Ovary (tissue), 7 donors: ENCODE measurements at regions not wholly inside any gene's neighbourhood (a gene's known extent, or its start where the extent isn't known, plus 50 kb on each side); places are given as distances from the start of the nearest gene placed in this dataset.

ENCODE experiments used
- DNase-seq, 5 donors: peaks; one replicate each; pipeline ENCODE4 v3.0.0-alpha.2; 2019 to 2020
- H3K27ac ChIP-seq, 2 donors: fragments of 200-600 bp; one replicate each; pipeline versions ENCODE4 v1.5.1 to v1.8.0; 2019 to 2022
- H3K27me3 ChIP-seq: fragments of 200-600 bp; one replicate; pipeline ENCODE4 v1.8.0; 2022
- H3K36me3 ChIP-seq: fragments of 200-600 bp; sonication (generic); one replicate; pipeline ENCODE4 v1.5.1; 2019
- H3K4me1 ChIP-seq: one replicate; pipeline ENCODE4 v1.8.1; 2013; ENCODE audit warnings: mild to moderate bottlenecking, moderate library complexity; ENCODE audit not compliant: insufficient read depth
- H3K4me3 ChIP-seq: fragments of 200-600 bp; sonication (generic); one replicate; pipeline ENCODE4 v1.5.1; 2017
- H3K9me3 ChIP-seq, 2 donors: fragments of 200-600 bp in 1 of 2; sonication (generic) in 1 of 2; one replicate each; pipeline versions ENCODE4 v1.5.1 to v1.8.1; 2013 to 2019; ENCODE audit warnings: mild to moderate bottlenecking in 1 of 2, moderate library complexity in 1 of 2
- CTCF ChIP-seq, 3 donors: fragments of 450-650 bp in 2 of 3; fragments of 200-600 bp in 1 of 3; IDR thresholded peaks; one replicate each; pipeline versions ENCODE4 v1.5.1 to v1.8.0; 2016 to 2022; ENCODE audit warnings: antibody characterized with exemption in 3 of 3, mild to moderate bottlenecking in 1 of 3
- EP300 ChIP-seq: sonication (generic); formaldehyde crosslinking; IDR thresholded peaks from one replicate; pipeline ENCODE4 v1.6.1; 2017; ENCODE audit warnings: antibody characterized with exemption
- POLR2A ChIP-seq: fragments of 450-650 bp; IDR thresholded peaks from one replicate; pipeline ENCODE4 v1.6.1; 2017; ENCODE audit warnings: antibody characterized with exemption, mild to moderate bottlenecking, moderate library complexity
- WGBS, 3 donors: extraction: QIAGEN DNeasy Blood & Tissue Kit in 1 of 3; methylation state at CpG; one replicate each; pipeline versions ENCODE4 v1.1.5 to v1.1.7; 2013 to 2017; 5-methylcytosine and 5-hydroxymethylcytosine counted together
- intact Hi-C, 4 donors: fragments of 100-400 bp; cut with DNase I; formaldehyde crosslinking; loops; one replicate each; pipeline versions ENCODE4 v1.11.0 to v1.15.1; 2022 to 2023
- donor health status: DM: no; HTN: no; CAD: no; lungs with moderate emphysema.
- donor health status: DM: no; HTN: no; CAD: no.
- donor health status: Bipolar disorder and iron deficiency.
- donor health status: DM: no; HTN: no; CAD: no.
- donor health status: DM: yes; HTN: yes; CAD: no.

GRCh38 chr1:65486613-65487012 lies 66.1 kb downstream of the LEPR start:
- Histone ChIP-seq H3K27ac (no peak overlapping the region), H3K4me3 (no peak overlapping the region), H3K4me1 (no peaks in the 10 kb centered on the region), H3K36me3 (no peaks in the 10 kb centered on the region), H3K9me3 (no peaks in the 10 kb centered on the region), H3K27me3 (no peaks in the 10 kb centered on the region)
- DNase-seq: no peak
- 94 to 96% (median 95%) methylated on average over 3 of the region's 3 CpGs for WGBS, 3 donors
- intact Hi-C loops: no loop called here
- TF ChIP-seq CTCF (IDR thresholded peaks at IDR 0.05) (no peak), POLR2A (no peak), EP300 (no peak)

GRCh38 chr1:65489481-65489880 lies 69.0 kb downstream of the LEPR start:
- TF ChIP-seq POLR2A: no peak
- no peak for TF ChIP-seq EP300
- TF ChIP-seq CTCF (IDR thresholded peaks at IDR 0.05): no peak
- no peak overlapping the region for H3K4me3 ChIP-seq
- DNase-seq: no peak
- intact Hi-C loops: no loop called here
- no peaks in the 10 kb centered on the region for H3K27me3 ChIP-seq
- no peaks in the 10 kb centered on the region for H3K4me1 ChIP-seq
- no peaks in the 10 kb centered on the region for H3K36me3 ChIP-seq
- H3K27ac ChIP-seq: no peak overlapping the region
- H3K9me3 ChIP-seq: no peaks in the 10 kb centered on the region

- no peaks in the 10 kb centered on the region for H3K4me1 ChIP-seq
- no peak for TF ChIP-seq EP300
- TF ChIP-seq POLR2A: no peak
- TF ChIP-seq CTCF (IDR thresholded peaks at IDR 0.05): no peak
- no peak overlapping the region for H3K27ac ChIP-seq
These were observed 70.0 kb downstream of the LEPR start for GRCh38 chr1:65490231-65491009.

DNA sequence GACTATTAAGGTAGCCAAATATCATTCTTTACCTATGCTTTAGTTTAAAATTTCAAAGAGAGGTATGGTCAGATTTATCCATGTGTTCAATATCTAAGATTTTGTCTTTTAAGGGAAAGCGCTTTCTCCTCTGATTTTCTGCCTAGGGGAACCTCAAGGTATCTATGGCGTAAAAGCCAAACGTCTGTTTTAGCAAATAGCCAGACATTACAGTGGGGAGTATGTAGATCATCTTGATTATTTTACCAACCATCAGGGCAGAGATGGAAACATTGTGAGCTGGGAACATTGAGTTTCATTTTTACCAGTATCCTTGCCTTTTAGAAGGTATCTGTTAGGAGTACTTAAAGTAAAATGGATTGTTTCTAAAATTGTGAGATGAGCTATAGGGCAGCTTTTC lies 71.0 kb downstream of the LEPR start:
- Histone ChIP-seq H3K4me3 (no peak overlapping the region), H3K4me1 (no peaks in the 10 kb centered on the region), H3K27ac (no peak overlapping the region), H3K9me3 (no peaks in the 10 kb centered on the region), H3K36me3 (no peaks in the 10 kb centered on the region), H3K27me3 (no peaks in the 10 kb centered on the region)
- DNase-seq: no peak
- no peak for TF ChIP-seq POLR2A
- intact Hi-C loops: no loop called here
- 79 to 87% (median 80%) methylated on average over 3 of the region's 3 CpGs for WGBS, 3 donors

More at GRCh38 chr1:65490231-65491009, 70.0 kb downstream of the LEPR start:
- intact Hi-C loops: no loop called here
- Histone ChIP-seq H3K27me3 (no peaks in the 10 kb centered on the region), H3K4me3 (no peak overlapping the region), H3K9me3 (no peaks in the 10 kb centered on the region), H3K36me3 (no peaks in the 10 kb centered on the region)
- DNase-seq: peak in 1 of 5 donors; percentile 29
- WGBS, 3 donors: 52 to 59% (median 57%) methylated on average over 6 of the region's 6 CpGs

- Histone ChIP-seq H3K36me3 (no peaks in the 10 kb centered on the region), H3K27me3 (no peaks in the 10 kb centered on the region), H3K27ac (no peak overlapping the region), H3K4me3 (no peak overlapping the region), H3K9me3 (no peaks in the 10 kb centered on the region), H3K4me1 (peaks cover 2% of the 10 kb centered on the region)
- WGBS, 3 donors: 7 to 12% (median 9%) methylated on average over 2 of the region's 2 CpGs
- no peak for TF ChIP-seq CTCF (IDR thresholded peaks at IDR 0.05)
- TF ChIP-seq POLR2A: no peak
- no peak for TF ChIP-seq EP300
- no peak for DNase-seq
- intact Hi-C loops: no loop called here
These were observed 73.3 kb downstream of the LEPR start for GRCh38 chr1:65493802-65494201.
